ENCODE measurements at regions not wholly inside any gene's neighbourhood (a gene's known extent, or its start where the extent isn't known, plus 50 kb on each side); places are given as distances from the start of the nearest gene placed in this dataset.
A peak's percentile ranks its signal among the peaks of the same experiment; 100 is the strongest.

- H3K27me3 Mint-ChIP-seq, result no peaks in the 10 kb centered on the region
- Histone ChIP-seq H3K4me1 (ENCODE audit: insufficient read depth, low read length) (no peaks in the 10 kb centered on the region), H3K4me3 (ENCODE audit: low read length) (no peak overlapping the region), H3K36me3 (ENCODE audit: insufficient read depth, low read length) (no peaks in the 10 kb centered on the region), H3K9me3 (ENCODE audit: low read length) (no peaks in the 10 kb centered on the region), H3K27me3 (ENCODE audit: insufficient read depth, low read length, poor library complexity, severe bottlenecking) (no peaks in the 10 kb centered on the region), H3K27ac (ENCODE audit: low read depth, low read length) (no peak overlapping the region)
- no peak overlapping the region for H3K4me3 Mint-ChIP-seq
- H3K9me3 Mint-ChIP-seq, result peaks cover 0 to 19% (median 4%) of the 10 kb centered on the region in 5 donors
- POLR2A ChIA-PET, result no interaction called here
- no peaks in the 10 kb centered on the region for H3K36me3 Mint-ChIP-seq
- CTCF ChIA-PET, result no interaction called here
- no peak for DNase-seq
- H3K27ac Mint-ChIP-seq, result no peak overlapping the region
- no peaks in the 10 kb centered on the region for H3K4me1 Mint-ChIP-seq
These were observed 208.3 kb upstream of the NCAM2 start for GRCh38 chr21:20789729-20790500.

- H3K4me3 ChIP-seq (ENCODE audit: low read length), result no peak overlapping the region
- no peaks in the 10 kb centered on the region for H3K36me3 ChIP-seq (ENCODE audit: insufficient read depth, low read length)
- Mint-ChIP-seq H3K4me1 (no peaks in the 10 kb centered on the region), H3K36me3 (no peaks in the 10 kb centered on the region), H3K27me3 (peaks cover 0 to 1% of the 10 kb centered on the region in 2 donors), H3K9me3 (peaks cover 1 to 17% (median 9%) of the 10 kb centered on the region in 5 donors), H3K27ac (no peak overlapping the region), H3K4me3 (no peak overlapping the region)
- H3K4me1 ChIP-seq (ENCODE audit: insufficient read depth, low read length), result no peaks in the 10 kb centered on the region
- DNase-seq, result no peak
- ChIA-PET CTCF (no interaction called here), POLR2A (no interaction called here)
- H3K27ac ChIP-seq (ENCODE audit: low read depth, low read length), result no peak overlapping the region
- H3K9me3 ChIP-seq (ENCODE audit: low read length), result no peaks in the 10 kb centered on the region
- H3K27me3 ChIP-seq (ENCODE audit: insufficient read depth, low read length, poor library complexity, severe bottlenecking), result no peaks in the 10 kb centered on the region
These were observed 198.1 kb upstream of the NCAM2 start for GRCh38 chr21:20800106-20800505.

- CTCF ChIA-PET, result no interaction called here
- H3K36me3 Mint-ChIP-seq, result no peaks in the 10 kb centered on the region
These were observed 196.0 kb upstream of the NCAM2 start for GRCh38 chr21:20802201-20802600.

GRCh38 chr21:20802631-20803260, 195.5 kb upstream of the NCAM2 start:
- H3K4me3 Mint-ChIP-seq, result no peak overlapping the region
- CTCF ChIA-PET, result no interaction called here

More at GRCh38 chr21:20802201-20802600, 196.0 kb upstream of the NCAM2 start:
- Histone ChIP-seq H3K4me3 (ENCODE audit: low read length) (no peak overlapping the region), H3K27me3 (ENCODE audit: insufficient read depth, low read length, poor library complexity, severe bottlenecking) (no peaks in the 10 kb centered on the region), H3K27ac (ENCODE audit: low read depth, low read length) (no peak overlapping the region), H3K4me1 (ENCODE audit: insufficient read depth, low read length) (no peaks in the 10 kb centered on the region), H3K36me3 (ENCODE audit: insufficient read depth, low read length) (no peaks in the 10 kb centered on the region), H3K9me3 (ENCODE audit: low read length) (no peaks in the 10 kb centered on the region)
- peaks cover 1 to 17% (median 8%) of the 10 kb centered on the region in 5 donors for H3K9me3 Mint-ChIP-seq
- POLR2A ChIA-PET, result no interaction called here
- DNase-seq, result no peak
- no peak overlapping the region for H3K27ac Mint-ChIP-seq
- no peaks in the 10 kb centered on the region for H3K27me3 Mint-ChIP-seq
- no peaks in the 10 kb centered on the region for H3K4me1 Mint-ChIP-seq
- H3K4me3 Mint-ChIP-seq, result no peak overlapping the region

GRCh38 chr21:20811702-20812101, 186.5 kb upstream of the NCAM2 start:
- Histone ChIP-seq H3K36me3 (ENCODE audit: insufficient read depth, low read length) (no peaks in the 10 kb centered on the region), H3K27ac (ENCODE audit: low read depth, low read length) (no peak overlapping the region), H3K4me1 (ENCODE audit: insufficient read depth, low read length) (no peaks in the 10 kb centered on the region), H3K4me3 (ENCODE audit: low read length) (no peak overlapping the region), H3K9me3 (ENCODE audit: low read length) (no peaks in the 10 kb centered on the region), H3K27me3 (ENCODE audit: insufficient read depth, low read length, poor library complexity, severe bottlenecking) (no peaks in the 10 kb centered on the region)
- no peaks in the 10 kb centered on the region for H3K36me3 Mint-ChIP-seq
- H3K9me3 Mint-ChIP-seq, result peaks cover 2 to 17% (median 8%) of the 10 kb centered on the region in 5 donors
- no peak for DNase-seq
- H3K27ac Mint-ChIP-seq, result no peak overlapping the region
- CTCF ChIA-PET, result no interaction called here
- H3K4me1 Mint-ChIP-seq, result no peaks in the 10 kb centered on the region
- POLR2A ChIA-PET, result no interaction called here
- no peaks in the 10 kb centered on the region for H3K27me3 Mint-ChIP-seq
- no peak overlapping the region for H3K4me3 Mint-ChIP-seq

More at GRCh38 chr21:20802631-20803260, 195.5 kb upstream of the NCAM2 start:
- H3K27me3 Mint-ChIP-seq, result no peaks in the 10 kb centered on the region
- Histone ChIP-seq H3K4me3 (ENCODE audit: low read length) (no peak overlapping the region), H3K27ac (ENCODE audit: low read depth, low read length) (no peak overlapping the region), H3K27me3 (ENCODE audit: insufficient read depth, low read length, poor library complexity, severe bottlenecking) (no peaks in the 10 kb centered on the region), H3K36me3 (ENCODE audit: insufficient read depth, low read length) (no peaks in the 10 kb centered on the region), H3K4me1 (ENCODE audit: insufficient read depth, low read length) (no peaks in the 10 kb centered on the region), H3K9me3 (ENCODE audit: low read length) (no peaks in the 10 kb centered on the region)
- POLR2A ChIA-PET, result no interaction called here
- no peaks in the 10 kb centered on the region for H3K36me3 Mint-ChIP-seq
- H3K27ac Mint-ChIP-seq, result no peak overlapping the region
- DNase-seq, result no peak
- peaks cover 1 to 18% (median 11%) of the 10 kb centered on the region in 5 donors for H3K9me3 Mint-ChIP-seq
- H3K4me1 Mint-ChIP-seq, result no peaks in the 10 kb centered on the region

- CTCF ChIA-PET, result no interaction called here
- no peaks in the 10 kb centered on the region for H3K4me1 Mint-ChIP-seq
These were observed 184.1 kb upstream of the NCAM2 start for GRCh38 chr21:20814090-20814489.

GRCh38 chr21:20822666-20823065, 175.5 kb upstream of the NCAM2 start:
- Mint-ChIP-seq H3K27ac (peak overlapping the region in 1 of 8 donors; percentile 44), H3K4me3 (no peak overlapping the region), H3K27me3 (no peaks in the 10 kb centered on the region), H3K4me1 (no peaks in the 10 kb centered on the region), H3K36me3 (no peaks in the 10 kb centered on the region), H3K9me3 (peaks cover 0 to 23% (median 3%) of the 10 kb centered on the region in 5 donors)
- H3K4me1 ChIP-seq (ENCODE audit: insufficient read depth, low read length), result no peaks in the 10 kb centered on the region
- ChIA-PET CTCF (no interaction called here), POLR2A (no interaction called here)
- DNase-seq, result no peak
- H3K27me3 ChIP-seq (ENCODE audit: insufficient read depth, low read length, poor library complexity, severe bottlenecking), result no peaks in the 10 kb centered on the region
- no peak overlapping the region for H3K4me3 ChIP-seq (ENCODE audit: low read length)
- H3K27ac ChIP-seq (ENCODE audit: low read depth, low read length), result no peak overlapping the region
- H3K9me3 ChIP-seq (ENCODE audit: low read length), result peaks cover 6% of the 10 kb centered on the region
- no peaks in the 10 kb centered on the region for H3K36me3 ChIP-seq (ENCODE audit: insufficient read depth, low read length)

More at GRCh38 chr21:20814090-20814489, 184.1 kb upstream of the NCAM2 start:
- Histone ChIP-seq H3K4me1 (ENCODE audit: insufficient read depth, low read length) (no peaks in the 10 kb centered on the region), H3K36me3 (ENCODE audit: insufficient read depth, low read length) (no peaks in the 10 kb centered on the region), H3K4me3 (ENCODE audit: low read length) (no peak overlapping the region), H3K27me3 (ENCODE audit: insufficient read depth, low read length, poor library complexity, severe bottlenecking) (no peaks in the 10 kb centered on the region), H3K9me3 (ENCODE audit: low read length) (peaks cover 2% of the 10 kb centered on the region), H3K27ac (ENCODE audit: low read depth, low read length) (no peak overlapping the region)
- no peak overlapping the region for H3K27ac Mint-ChIP-seq
- no peaks in the 10 kb centered on the region for H3K36me3 Mint-ChIP-seq
- no peak for DNase-seq
- no peaks in the 10 kb centered on the region for H3K27me3 Mint-ChIP-seq
- POLR2A ChIA-PET, result no interaction called here
- H3K4me3 Mint-ChIP-seq, result no peak overlapping the region
- peaks cover 0 to 22% (median 10%) of the 10 kb centered on the region in 5 donors for H3K9me3 Mint-ChIP-seq

- Mint-ChIP-seq H3K4me3 (no peak overlapping the region), H3K27ac (peak overlapping the region in 1 of 8 donors; percentile 9), H3K4me1 (no peaks in the 10 kb centered on the region), H3K27me3 (no peaks in the 10 kb centered on the region), H3K9me3 (peaks cover 2 to 14% (median 6%) of the 10 kb centered on the region in 5 donors), H3K36me3 (no peaks in the 10 kb centered on the region)
- Histone ChIP-seq H3K27ac (ENCODE audit: low read depth, low read length) (no peak overlapping the region), H3K4me1 (ENCODE audit: insufficient read depth, low read length) (no peaks in the 10 kb centered on the region), H3K27me3 (ENCODE audit: insufficient read depth, low read length, poor library complexity, severe bottlenecking) (no peaks in the 10 kb centered on the region), H3K36me3 (ENCODE audit: insufficient read depth, low read length) (no peaks in the 10 kb centered on the region), H3K4me3 (ENCODE audit: low read length) (no peak overlapping the region), H3K9me3 (ENCODE audit: low read length) (no peaks in the 10 kb centered on the region)
- ChIA-PET POLR2A (no interaction called here), CTCF (no interaction called here)
- no peak for DNase-seq
These were observed 145.3 kb upstream of the NCAM2 start for GRCh38 chr21:20852866-20853265.
